ENCODE measurements at regions not wholly inside any gene's neighbourhood (a gene's known extent, or its start where the extent isn't known, plus 50 kb on each side); places are given as distances from the start of the nearest gene placed in this dataset.
"Not testable (repeated sequence)": the region's sequence is repeated elsewhere in the genome, so short reads cannot be mapped to it uniquely, and the experiment has no call there.

DNA sequence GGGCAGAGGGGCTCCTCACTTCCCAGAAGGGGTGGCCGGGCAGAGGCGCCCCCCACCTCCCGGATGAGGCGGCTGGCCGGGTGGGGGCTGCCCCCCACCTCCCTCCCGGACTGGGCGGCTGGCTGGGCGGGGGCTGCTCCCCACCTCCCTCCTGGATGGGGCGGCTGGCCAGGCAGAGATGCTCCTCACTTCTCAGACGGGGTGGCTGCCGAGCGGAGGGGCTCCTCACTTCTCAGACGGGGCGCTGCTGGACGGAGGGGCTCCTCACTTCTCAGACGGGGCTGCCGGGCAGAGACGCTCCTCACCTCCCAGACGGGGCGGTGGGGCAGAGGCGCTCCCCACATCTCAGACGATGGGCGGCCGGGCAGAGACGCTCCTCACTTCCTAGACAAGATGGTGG is 573.3 kb downstream of the C6orf118 start:
- not testable (repeated sequence) for DNase-seq (ENCODE audit: low read depth in 2 of 2)

DNA sequence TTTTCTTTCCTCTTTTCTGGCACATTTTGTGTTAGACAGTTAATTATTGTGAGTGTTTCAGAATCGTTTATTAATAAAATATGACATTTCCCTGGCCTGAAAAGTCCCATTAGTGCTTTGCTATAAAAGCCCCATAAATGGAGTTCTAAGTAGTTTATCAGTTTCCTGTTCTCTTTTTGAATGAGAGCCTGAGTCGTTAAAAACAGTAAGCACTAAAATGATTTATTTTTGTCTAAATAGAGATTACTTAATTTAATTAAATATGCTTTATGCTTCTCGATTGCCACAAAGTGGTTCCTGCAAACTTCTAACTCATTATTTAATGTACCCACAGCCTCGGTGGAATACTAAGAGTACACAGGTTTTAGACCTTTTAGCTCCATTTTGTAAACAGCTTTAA is 577.9 kb downstream of the C6orf118 start:
- no peak for DNase-seq (ENCODE audit: low read depth in 2 of 2)

DNA sequence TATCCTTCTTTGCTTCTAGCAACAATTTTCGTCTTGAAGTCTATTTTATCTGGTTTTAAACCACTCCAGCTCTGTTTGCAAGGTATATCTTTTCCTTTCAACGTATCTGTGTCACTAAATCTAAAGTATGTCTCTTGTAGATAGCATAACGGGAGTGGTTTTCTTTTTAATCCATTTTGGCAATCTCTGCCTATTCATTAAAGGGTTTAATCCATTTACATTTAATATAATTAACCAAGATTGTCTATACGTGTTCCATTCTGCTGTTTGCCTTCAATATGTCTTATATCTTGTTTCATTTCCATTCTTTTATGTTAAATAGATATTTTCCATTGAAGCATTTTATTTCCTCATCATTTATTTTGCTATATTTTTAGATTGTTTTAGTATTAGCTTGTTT is 587.9 kb downstream of the C6orf118 start:
- no peak for DNase-seq (ENCODE audit: low read depth in 2 of 2)

DNA sequence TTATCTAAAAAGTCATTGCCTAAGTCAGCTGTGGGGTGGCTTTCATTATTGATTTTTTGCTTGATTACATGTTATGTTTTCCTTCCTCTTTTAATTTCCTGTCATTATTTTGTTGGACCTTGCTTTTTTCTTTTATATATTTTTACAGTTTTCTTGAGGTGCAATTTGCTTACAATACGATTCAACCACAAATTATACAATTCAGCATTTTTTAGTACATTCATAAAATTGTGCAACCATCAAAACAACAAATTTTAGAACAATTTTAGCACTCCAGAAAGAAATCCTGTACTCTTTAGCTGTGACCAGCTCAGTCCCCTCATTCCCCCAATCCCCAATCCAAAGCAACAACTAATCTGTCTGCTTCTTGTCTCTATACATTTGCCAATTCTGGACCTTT is 608.9 kb downstream of the C6orf118 start:
- DNase-seq (ENCODE audit: low read depth in 2 of 2) = no peak

DNA sequence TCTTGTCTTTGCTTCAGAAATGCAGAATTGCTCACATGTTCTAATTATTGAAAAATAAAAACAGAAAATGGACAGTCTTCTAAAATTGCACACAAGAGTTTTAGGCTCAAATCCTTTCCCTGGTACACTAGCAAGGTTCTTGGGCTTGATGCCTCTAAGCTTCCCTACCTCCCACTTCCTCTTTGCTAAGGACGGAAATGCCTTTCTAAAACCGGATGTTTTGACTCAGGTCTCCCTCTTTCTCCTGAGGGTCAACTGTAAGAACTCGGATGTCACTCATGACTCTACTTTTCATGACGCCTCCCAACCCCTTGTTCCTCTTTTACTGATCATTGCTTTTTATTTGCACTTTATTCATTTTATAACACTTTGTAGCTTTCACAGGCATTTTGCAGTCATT is 613.5 kb downstream of the C6orf118 start:
- DNase-seq (ENCODE audit: low read depth in 2 of 2) = no peak

DNA sequence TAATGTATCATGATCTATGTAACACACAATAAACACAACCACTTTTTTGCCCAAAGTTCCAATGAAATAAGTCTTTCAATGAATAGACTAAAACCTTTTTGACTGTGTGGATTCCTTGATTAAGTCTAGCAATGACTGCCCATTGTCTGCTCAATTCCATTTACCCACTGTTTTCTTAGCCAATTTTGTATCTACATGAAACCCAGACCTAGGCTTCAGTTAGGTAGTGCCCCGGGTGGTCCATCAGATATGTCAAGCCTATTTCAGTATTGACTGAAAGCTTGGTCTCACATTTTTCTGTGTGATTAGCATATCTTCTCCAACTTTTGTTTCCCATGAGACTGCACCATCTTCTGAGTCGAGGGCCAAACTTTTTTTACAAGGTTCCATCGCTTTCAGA is 615.0 kb downstream of the C6orf118 start:
- DNase-seq (ENCODE audit: low read depth in 2 of 2) = no peak

DNA sequence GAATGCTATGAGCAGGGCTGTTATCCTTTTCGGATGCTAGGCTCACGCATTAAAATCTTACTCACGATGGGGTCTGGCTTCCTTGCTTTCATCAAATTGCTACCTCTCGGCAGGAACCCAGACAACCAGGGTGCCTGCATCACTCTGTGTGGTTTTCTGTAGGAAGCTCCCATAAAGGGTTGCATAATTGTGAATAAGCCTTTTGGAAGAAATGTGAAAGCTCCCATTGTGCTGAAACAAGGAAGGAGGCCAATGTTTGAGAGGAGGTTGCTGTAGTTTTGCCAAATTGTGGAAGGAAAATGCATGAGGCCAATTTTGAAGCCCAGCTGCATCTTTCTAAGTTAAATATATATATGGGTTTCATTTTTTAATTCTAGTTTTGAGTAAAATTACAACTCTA is 615.5 kb downstream of the C6orf118 start:
- DNase-seq (ENCODE audit: low read depth in 2 of 2) = no peak

DNA sequence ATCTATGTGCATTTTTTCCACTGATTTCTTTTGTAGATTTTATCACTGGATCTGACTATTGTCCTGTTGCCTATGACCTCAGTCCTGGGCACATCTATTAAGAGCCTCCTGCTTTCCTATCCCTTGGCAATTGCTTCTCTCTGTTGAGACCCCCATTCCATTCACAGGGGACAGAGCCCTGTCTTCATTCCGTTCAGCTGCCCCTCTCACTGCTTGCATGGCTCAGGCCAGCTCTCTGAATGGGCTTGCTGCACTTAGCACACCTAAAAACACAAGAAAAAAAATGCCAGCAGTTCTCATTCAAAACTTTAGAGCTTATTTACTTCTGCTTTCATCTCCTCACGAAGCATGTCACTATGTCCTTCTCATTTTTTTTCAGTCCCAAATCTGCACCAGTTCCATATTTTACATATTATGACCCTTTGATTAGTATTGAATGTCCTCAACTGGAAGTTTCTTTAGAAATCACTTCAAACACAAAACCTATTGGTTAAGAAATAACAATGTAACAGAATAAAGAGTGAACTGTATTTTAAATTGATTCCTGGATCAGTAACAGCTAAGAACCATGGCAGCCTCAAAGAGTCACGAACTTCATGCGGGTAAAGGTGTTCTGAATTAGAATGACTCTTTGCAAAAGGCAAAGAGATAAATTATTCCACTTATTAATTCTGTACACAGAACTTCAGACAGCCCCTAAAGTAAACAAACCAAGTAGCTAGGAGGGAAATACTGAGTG is 616.5 kb downstream of the C6orf118 start:
- DNase-seq (ENCODE audit: low read depth in 2 of 2) = no peak

DNA sequence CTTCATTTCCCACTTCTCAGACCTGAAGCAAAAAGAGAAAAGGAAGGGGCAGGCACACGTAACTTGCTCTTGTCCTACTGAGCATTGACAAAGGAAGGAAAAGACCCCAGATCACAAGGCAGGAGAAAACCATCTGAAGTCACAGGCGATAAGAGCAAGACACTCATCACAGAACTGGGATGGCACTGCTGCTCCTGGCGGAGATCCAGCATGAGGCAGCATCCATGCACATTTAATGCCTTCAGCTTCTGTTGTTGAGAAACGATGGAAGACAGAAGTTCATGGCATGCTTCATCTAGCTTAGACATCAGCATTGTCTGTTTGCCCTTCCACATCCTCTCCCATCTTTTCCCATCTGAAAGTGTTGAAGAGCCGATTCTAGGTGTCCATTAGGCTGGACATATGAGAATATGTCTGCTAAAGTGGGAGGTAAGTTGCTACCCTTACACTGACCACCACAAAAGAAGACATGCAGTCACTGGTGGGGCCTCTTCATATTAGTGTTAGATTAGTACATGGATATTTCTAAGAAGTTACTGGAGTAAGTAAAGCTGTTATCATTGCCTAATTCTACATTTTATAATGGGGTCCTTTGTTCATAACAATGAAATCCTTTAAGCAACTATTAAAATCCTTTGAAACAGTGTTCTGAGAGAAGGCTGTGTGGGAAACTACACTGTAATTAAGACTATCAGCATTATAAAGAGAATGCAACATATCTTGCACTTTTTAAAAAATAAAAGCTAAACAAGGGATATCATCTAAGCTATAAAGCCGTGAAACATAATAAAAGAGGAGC is 618.5 kb downstream of the C6orf118 start:
- no peak for DNase-seq (ENCODE audit: low read depth in 2 of 2)

DNA sequence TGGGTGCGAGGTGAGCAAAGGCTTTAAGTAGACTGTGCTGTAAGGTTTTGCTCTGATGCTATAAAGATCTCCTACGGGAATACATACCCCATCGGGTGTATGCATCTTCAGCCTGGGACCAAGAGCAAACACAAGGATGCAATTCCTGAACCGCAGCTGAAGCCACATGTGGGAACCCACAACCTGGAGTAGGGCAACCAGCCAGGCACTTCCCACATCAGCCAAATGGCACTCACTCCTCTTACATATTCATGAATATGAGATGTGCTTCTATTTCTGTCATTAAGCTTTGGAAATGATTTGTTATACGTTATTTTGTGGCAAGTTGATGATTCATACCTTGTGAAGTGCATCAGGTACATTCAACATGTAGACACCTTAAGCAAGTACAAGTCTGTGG is 619.2 kb downstream of the C6orf118 start:
- no peak for DNase-seq (ENCODE audit: low read depth in 2 of 2)

DNA sequence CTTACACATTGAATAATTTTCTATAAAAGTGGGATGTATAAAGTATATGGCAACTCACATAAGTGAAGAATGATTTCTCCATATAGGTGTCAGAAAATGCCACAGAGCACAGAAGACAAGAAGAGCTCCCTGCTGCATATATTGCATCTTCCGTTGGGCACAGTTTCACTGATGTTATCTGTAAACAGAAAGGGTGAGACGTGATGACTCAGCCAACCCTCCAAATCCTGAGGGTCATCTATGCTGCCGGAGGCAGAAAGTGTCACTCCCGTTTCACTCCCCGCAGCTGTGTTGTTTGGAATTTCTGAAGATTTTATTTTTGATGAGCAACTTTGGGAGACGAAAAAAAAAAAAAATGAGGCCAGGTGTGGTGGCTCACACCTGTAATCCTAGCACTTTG is 644.1 kb downstream of the C6orf118 start:
- no peak for DNase-seq (ENCODE audit: low read depth in 2 of 2)

DNA sequence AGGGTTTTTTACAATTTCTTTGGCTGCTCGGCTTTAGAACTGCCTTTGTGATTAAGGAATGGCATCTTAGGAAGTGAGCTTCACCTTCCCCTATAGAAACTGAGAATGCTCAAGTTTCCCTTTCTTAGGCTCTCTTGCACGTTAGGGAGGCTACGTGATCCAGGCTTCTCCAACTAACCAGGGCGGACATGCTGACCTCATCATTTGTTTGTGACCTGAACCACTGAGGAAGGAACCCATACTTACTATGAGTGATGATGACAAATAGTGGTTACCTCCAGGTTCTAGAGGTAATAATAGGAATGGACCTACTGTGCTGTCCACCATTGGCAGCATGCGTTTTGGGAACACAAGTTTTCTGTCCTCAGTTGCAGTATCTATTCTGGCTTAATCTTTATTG is 645.8 kb downstream of the C6orf118 start:
- no peak for DNase-seq (ENCODE audit: low read depth in 2 of 2)

DNA sequence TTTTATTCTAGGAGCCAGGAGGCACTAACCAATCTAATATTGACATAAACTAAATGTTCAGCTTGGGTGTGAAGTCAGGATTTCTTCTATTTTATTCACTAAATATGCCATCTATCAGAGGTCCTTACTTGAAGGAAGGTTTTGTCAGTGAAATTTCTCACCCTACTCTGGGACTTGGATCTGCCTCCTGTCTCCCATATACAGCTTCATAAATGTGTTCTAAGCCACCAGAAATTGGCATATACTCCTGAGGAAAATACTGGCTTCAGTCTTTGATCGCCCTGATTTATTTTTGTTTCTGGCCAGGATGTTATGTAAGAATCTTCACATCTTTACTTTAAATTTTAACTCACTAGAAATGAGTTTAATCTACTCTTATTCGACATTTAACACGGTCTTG is 647.7 kb downstream of the C6orf118 start:
- no peak for DNase-seq (ENCODE audit: low read depth in 2 of 2)

DNA sequence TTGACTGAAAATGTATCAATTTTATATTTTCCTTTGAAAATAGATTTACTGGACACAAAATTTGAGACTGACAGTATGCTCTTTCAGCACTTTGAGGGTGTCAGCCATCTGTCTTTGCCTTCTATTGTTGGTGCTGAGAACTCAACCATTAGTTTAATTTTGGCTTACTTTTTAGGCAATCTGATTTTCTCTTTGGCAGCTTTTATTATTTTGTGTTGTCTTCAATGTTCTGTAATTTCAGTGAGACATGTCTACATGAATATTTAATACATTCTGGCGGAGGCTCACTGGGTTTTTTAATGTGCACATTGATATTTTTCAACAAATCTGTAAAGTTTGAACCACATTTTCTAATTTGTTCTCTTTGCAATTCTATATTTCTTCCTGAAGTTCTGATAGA is 648.6 kb downstream of the C6orf118 start:
- DNase-seq (ENCODE audit: low read depth in 2 of 2) = no peak

DNA sequence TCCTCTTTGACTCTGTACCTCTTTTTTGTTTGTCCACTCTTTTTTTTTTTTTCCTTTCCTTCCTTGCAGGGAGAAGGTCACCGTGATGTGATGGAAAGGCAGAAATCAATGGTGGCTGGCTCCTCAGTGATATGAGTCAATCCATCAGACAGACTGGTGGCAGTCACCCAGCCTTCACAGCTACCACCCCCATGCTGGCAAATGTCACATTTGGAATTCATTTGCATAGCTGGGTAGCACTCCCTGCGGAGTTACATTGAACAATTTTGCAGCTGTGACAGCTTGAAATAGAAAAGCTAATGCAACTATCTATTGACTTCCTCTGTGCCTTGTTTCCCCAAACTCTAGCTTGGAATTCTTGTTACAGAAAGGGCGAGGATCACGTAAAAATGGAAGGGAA is 668.4 kb downstream of the C6orf118 start:
- no peak for DNase-seq (ENCODE audit: low read depth in 2 of 2)

DNA sequence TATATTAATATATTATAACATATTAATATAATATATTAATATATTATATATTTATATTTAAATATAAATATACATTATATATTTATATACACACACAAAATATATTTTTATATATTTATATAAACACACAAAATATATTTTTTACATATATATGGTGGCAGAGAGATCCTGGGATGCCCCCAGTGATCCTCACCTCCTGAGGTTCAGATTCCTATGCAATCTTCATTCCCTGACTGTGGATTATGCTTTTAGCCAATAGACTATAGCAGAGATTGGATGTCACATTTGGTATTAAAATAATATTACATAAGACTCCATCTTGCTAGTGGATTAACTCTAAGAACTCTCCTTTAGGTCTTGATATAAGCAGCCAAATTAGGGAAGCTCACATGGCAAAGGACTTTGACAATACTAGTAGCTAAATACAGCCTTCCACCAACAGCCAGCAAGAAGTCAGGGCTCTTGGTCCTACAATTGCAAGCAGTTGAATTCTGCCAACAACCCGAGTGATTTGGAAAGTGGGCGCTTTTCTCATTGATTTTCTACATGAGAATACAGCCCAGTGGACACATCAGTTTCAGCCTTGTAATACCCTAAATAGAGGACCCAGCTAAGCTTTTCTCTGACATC is 681.0 kb downstream of the C6orf118 start:
- no peak for DNase-seq (ENCODE audit: low read depth in 2 of 2)

DNA sequence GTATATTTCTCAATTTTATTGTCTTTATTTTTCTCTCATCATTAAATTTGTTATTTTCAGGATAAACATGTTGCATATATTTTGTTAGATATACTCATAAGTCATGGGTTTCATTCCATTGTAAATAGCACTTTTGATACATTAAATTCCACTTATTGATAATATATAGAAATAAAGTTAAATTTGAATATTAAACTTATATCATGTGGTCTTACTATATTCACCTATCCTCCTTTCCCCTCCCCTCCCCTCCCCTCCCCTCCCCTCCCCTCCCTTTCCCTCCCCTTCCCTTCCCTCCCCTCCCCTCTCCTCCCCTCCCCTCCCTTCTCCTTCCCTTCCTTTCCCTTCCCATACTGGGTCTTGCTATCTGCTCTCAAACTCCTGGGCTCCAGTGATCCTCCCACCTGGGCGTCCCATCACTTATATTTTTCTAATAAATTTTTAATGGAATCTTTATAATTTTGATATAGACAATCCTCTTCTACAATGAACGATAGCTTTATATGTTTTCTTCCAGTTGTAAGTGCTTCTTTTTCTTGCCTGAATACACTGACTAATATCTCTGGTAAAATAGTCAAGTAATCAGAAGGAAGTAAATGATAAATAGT is 692.4 kb downstream of the C6orf118 start:
- no peak for DNase-seq (ENCODE audit: low read depth in 2 of 2)

DNA sequence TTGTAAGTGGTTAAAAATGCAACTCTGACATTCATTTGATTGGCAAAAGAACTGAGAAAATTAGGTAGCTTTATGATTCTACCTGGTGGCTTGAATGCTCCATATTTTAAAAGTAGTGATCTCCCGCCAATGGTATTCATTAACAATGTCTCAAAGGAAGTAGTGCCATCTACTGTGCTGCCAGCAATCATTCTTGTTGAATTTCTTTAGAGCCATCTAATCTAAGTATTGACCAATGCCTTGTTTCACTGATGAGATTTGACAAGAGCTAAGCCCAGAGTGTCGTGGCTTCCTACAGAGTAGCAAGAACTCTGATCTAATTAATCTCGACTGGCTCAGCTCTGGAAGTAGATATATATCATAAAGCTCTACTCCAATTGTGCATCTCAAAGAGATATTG is 696.7 kb downstream of the C6orf118 start:
- no peak for DNase-seq (ENCODE audit: low read depth in 2 of 2)

DNA sequence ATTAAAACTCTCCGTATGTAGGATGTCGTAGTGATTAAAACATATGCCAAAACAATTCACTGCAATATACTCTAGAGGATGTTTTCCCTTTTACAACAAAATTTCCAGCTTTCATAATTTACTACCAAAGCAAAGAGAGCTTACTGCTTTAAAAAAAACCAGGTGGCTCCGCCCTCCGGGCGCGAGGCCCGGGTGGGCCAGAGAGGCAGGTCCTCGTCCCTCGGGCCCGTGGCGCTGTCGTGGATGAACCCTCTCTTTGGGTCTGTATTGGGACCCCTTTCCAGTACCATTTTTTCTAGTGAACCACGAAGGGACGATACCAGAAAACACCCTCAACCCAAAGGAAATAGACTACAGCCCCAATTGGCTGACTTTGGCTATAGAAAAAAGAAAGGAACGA is 698.5 kb downstream of the C6orf118 start:
- not testable (repeated sequence) for DNase-seq (ENCODE audit: low read depth in 2 of 2)

DNA sequence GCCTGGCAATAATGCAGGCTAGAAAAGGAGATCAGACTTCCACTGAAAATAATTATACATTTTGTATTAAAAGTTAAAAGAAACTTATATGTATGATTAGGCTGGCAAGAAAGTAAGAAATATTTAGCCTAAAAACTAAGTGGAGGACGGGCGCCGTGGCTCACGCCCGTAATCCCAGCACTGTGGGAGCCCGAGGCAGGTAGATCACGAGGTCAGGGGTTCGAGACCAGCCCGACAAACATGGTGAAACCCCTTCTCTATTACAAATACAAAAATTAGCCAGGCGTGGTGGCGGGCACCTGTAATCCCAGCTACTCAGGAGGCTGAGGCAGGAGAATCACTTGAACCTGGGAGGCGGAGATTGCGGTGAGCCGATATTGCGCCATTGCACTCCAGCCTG is 707.0 kb downstream of the C6orf118 start:
- not testable (repeated sequence) for DNase-seq (ENCODE audit: low read depth in 2 of 2)

DNA sequence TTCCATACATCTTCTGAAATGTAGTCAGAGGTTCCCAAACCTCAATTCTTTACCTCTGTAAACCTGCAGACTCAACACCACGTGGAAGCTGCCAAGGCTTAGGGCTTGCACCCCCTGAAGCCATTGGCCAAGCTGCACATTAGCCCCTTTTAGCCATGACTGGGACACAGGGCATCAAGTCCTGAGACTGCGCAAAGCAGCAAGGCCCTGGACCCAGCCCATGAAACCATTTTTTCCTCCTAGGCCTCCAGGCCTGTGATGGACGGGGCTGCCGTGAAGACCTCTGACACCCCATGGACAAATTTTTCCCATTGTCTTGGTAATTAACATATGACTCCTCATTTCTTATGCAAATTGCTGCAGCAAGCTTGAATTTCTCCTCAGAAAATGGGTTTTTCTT is 727.8 kb downstream of the C6orf118 start:
- DNase-seq (ENCODE audit: low read depth in 2 of 2) = no peak

DNA sequence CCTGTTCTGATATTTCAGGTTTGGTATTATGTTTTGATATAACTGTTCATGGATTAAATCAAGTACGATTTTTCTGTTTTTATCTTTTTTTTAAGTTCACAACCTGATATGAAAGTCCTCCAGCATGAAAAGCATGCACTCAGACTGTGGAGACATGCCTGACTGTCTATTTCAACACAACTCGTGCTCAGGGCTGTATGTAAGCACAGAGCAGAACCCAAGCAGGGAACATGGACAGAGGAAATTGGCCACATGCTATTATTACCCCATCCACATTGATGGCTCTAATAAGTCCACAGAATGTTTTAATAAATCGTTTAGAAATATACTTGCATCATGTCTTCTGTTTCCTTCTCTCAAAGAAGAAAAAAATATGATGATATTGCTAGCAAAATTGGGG is 730.4 kb downstream of the C6orf118 start:
- no peak for DNase-seq (ENCODE audit: low read depth in 2 of 2)

DNA sequence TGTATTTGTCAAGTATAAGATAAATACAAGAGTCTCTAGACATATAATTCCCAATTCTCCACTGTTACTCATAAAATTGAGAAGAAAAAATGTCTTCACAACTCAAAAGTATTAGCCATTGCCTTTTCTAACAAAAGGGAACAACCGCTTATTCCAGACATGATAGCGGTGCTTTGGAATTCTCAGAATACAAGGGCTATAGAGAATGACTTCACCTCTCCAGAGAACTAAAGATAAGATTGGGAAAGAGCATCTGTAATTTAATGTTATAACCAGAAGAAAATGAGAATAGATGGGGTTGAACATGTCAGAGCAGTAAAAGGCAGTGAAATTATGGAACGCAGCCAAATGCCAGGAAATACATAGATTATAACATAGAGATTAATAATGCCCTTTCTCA is 730.8 kb downstream of the C6orf118 start:
- DNase-seq (ENCODE audit: low read depth in 2 of 2) = no peak
